HL-60 (cell line): ENCODE measurements at regions not wholly inside any gene's neighbourhood (a gene's known extent, or its start where the extent isn't known, plus 50 kb on each side); places are given as distances from the start of the nearest gene placed in this dataset.

Source experiments
- DNase-seq, 2 experiments: peaks; one replicate each; pipeline ENCODE4 v3.0.0-alpha.2; 2010 to 2020; ENCODE audit warnings: low read depth in 1 of 2, low spot score in 1 of 2
- H3K27ac ChIP-seq: fragments of 250-450 bp; sonication (Bioruptor Pico); replicated peaks from 2 replicates; pipeline ENCODE4 v1.5.1; 2020; ENCODE audit warnings: mild to moderate bottlenecking, moderate library complexity
- H3K27me3 ChIP-seq: fragments of 250-450 bp; sonication (Bioruptor Pico); 2 replicates; pipeline ENCODE4 v1.5.1; 2021; ENCODE audit warnings: mild to moderate bottlenecking, moderate library complexity; ENCODE audit not compliant: insufficient read depth, poor library complexity, severe bottlenecking
- H3K4me3 ChIP-seq: replicated peaks from 2 replicates; pipeline ENCODE4 v1.5.1; 2011; ENCODE audit warnings: mild to moderate bottlenecking, control low read depth, low read length; ENCODE audit not compliant: insufficient read depth
- CTCF ChIP-seq: IDR thresholded peaks from one replicate; pipeline ENCODE4 v1.5.1; 2011; ENCODE audit warnings: low read length, control low read depth, inconsistent platforms; ENCODE audit not compliant: insufficient read depth
- GABPA ChIP-seq: IDR thresholded peaks from 2 replicates; pipeline ENCODE4 v1.6.1; 2012; ENCODE audit warnings: low read depth
- POLR2AphosphoS5 ChIP-seq: IDR thresholded peaks from 2 replicates; pipeline ENCODE4 v1.6.1; 2012; ENCODE audit warnings: low read depth
- SPI1 ChIP-seq: IDR thresholded peaks from 2 replicates; pipeline ENCODE4 v1.6.1; 2012; ENCODE audit warnings: low read depth, mild to moderate bottlenecking, borderline replicate concordance
- TF ChIP-seq, protein P1 (sequence below): IDR thresholded peaks from 2 replicates; pipeline ENCODE4 v1.6.1; 2012; ENCODE audit warnings: low read depth; ENCODE audit not compliant: insufficient replicate concordance

DNA sequence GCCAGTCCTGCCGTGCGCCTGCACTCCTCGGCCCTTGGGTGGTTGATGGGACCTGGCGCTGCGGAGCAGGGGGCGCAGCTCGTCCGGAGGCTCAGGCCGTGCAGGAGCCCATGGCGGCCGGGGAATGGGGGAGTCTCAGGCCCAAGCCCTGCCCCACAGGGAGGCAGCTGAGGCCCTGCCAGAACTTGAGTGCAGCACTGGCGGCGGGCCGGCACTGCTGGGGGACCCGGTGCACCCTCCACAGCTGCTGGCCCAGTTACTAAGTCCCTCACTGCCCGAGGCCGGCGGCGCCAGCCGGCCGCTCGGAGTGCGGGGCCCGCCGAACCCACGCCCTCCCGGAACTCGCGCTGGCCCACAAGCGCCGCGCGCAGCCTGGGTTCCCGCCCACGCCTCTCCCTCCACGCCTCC lies 190.9 kb upstream of the MME start:
- no peak for DNase-seq
- TF ChIP-seq SPI1 (no peak), GABPA (no peak), CTCF (no peak), POLR2AphosphoS5 (no peak)
- TF ChIP-seq, protein P1, sequence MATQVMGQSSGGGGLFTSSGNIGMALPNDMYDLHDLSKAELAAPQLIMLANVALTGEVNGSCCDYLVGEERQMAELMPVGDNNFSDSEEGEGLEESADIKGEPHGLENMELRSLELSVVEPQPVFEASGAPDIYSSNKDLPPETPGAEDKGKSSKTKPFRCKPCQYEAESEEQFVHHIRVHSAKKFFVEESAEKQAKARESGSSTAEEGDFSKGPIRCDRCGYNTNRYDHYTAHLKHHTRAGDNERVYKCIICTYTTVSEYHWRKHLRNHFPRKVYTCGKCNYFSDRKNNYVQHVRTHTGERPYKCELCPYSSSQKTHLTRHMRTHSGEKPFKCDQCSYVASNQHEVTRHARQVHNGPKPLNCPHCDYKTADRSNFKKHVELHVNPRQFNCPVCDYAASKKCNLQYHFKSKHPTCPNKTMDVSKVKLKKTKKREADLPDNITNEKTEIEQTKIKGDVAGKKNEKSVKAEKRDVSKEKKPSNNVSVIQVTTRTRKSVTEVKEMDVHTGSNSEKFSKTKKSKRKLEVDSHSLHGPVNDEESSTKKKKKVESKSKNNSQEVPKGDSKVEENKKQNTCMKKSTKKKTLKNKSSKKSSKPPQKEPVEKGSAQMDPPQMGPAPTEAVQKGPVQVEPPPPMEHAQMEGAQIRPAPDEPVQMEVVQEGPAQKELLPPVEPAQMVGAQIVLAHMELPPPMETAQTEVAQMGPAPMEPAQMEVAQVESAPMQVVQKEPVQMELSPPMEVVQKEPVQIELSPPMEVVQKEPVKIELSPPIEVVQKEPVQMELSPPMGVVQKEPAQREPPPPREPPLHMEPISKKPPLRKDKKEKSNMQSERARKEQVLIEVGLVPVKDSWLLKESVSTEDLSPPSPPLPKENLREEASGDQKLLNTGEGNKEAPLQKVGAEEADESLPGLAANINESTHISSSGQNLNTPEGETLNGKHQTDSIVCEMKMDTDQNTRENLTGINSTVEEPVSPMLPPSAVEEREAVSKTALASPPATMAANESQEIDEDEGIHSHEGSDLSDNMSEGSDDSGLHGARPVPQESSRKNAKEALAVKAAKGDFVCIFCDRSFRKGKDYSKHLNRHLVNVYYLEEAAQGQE = no peak
- Histone ChIP-seq H3K27me3 (no peaks in the 10 kb centered on the region), H3K27ac (no peak overlapping the region), H3K4me3 (no peak overlapping the region)

GRCh38 chr3:154887869-154888268 lies 192.2 kb upstream of the MME start:
- no peak overlapping the region for H3K27ac ChIP-seq
- H3K27me3 ChIP-seq = no peaks in the 10 kb centered on the region
- TF ChIP-seq, protein P1 = no peak
- TF ChIP-seq GABPA (no peak), POLR2AphosphoS5 (no peak), CTCF (no peak), SPI1 (no peak)
- no peak for DNase-seq
- no peak overlapping the region for H3K4me3 ChIP-seq

GRCh38 chr3:154886437-154886836 lies 193.7 kb upstream of the MME start:
- no peak for TF ChIP-seq SPI1
- no peak for TF ChIP-seq CTCF
- TF ChIP-seq GABPA = no peak
- TF ChIP-seq POLR2AphosphoS5 = no peak
- TF ChIP-seq, protein P1 = no peak
- H3K27me3 ChIP-seq = no peaks in the 10 kb centered on the region
- DNase-seq = no peak
- H3K27ac ChIP-seq = no peak overlapping the region
- no peak overlapping the region for H3K4me3 ChIP-seq
